GM12865 (cell line): ENCODE measurements at regions not wholly inside any gene's neighbourhood (a gene's known extent, or its start where the extent isn't known, plus 50 kb on each side); places are given as distances from the start of the nearest gene placed in this dataset.
"Not testable (repeated sequence)": the region's sequence is repeated elsewhere in the genome, so short reads cannot be mapped to it uniquely, and the experiment has no call there.

Experiments
- DNase-seq: peaks from one replicate; pipeline ENCODE4 v3.0.0; 2010; ENCODE audit warnings: low read depth
- H3K4me3 ChIP-seq: 2 replicates; pipeline ENCODE4 v1.5.1; 2011; ENCODE audit warnings: mild to moderate bottlenecking, low read depth, low read length, control low read depth
- TF ChIP-seq, protein P1 (sequence below): IDR thresholded peaks from 2 replicates; pipeline ENCODE4 v1.5.1; 2011; ENCODE audit warnings: low read length, control low read depth, low read depth, inconsistent platforms; ENCODE audit not compliant: insufficient read depth; ENCODE audit errors: missing control alignments

DNA sequence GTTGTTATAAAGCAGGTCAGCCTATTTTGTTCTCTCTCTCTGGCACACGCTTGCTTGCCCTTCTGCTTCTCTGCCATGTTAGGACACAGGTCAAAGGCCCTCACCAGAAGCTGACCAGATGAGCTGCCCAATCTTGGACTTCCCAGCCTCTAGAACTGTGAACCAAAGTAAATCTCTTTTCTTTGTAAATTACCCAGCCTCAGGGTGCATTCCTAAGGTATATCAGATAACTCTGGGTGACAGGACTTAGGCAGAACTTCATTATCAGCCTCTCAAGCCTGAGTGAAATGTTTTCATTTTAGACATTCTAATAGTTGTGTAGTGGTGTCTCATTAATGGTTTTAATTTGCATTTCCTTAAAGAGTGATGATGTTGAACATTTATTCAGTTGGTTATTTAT lies 124.3 kb downstream of the CDRT15L2 start:
- DNase-seq = no peak
- H3K4me3 ChIP-seq = no peak overlapping the region
- TF ChIP-seq, protein P1, sequence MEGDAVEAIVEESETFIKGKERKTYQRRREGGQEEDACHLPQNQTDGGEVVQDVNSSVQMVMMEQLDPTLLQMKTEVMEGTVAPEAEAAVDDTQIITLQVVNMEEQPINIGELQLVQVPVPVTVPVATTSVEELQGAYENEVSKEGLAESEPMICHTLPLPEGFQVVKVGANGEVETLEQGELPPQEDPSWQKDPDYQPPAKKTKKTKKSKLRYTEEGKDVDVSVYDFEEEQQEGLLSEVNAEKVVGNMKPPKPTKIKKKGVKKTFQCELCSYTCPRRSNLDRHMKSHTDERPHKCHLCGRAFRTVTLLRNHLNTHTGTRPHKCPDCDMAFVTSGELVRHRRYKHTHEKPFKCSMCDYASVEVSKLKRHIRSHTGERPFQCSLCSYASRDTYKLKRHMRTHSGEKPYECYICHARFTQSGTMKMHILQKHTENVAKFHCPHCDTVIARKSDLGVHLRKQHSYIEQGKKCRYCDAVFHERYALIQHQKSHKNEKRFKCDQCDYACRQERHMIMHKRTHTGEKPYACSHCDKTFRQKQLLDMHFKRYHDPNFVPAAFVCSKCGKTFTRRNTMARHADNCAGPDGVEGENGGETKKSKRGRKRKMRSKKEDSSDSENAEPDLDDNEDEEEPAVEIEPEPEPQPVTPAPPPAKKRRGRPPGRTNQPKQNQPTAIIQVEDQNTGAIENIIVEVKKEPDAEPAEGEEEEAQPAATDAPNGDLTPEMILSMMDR = no peak

DNA sequence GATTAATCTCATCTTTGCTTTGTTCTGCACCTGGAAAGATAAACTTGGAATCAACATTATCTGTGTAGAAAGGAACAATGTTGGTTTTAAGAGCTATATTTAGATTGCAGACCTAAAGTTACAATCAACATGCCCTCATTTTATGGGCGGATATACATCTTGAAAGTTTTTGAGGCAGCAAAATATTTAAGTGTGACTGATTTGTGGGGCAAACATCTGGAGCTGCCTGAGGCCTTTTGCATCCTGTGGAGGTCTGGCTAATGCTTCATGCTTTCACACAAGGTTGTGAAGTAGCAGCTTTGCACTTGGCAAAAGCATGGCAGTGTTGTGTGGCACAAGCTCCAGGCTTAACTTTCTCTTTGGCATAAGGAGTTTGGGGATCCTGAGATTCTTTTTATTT lies 125.7 kb downstream of the CDRT15L2 start:
- not testable (repeated sequence) for DNase-seq, H3K4me3 ChIP-seq

DNA sequence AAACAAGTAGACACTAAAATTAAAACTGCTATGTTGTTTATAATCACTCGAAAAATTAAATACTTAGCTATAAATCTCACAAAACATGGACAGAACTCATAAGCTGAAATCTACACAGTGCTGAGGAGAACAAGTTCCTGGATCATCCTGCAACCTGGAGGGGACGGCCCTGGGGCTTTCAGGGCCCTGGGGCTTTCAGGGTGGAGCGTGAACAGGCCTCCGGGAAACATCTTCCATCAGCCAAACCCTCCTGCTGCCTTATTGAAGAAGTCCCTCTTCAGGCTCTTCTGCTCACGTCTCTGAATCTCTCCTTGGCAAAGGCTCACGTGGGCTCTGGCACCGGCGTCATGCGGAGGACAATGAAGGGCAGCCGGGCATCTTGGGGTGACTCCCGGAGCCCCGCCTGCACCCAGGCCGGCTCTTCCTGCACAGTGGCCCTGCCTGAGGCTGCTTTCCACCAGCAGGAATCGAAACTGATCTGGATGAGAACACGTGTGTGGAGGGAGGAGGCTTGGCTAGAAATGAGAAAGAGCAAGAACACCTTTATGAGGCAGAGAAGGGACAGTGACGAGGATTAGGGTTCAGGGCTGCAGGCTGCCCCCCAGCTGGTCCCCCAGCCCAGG lies 127.3 kb downstream of the CDRT15L2 start:
- no peak overlapping the region for H3K4me3 ChIP-seq
- TF ChIP-seq, protein P1 = no peak
- DNase-seq = no peak

DNA sequence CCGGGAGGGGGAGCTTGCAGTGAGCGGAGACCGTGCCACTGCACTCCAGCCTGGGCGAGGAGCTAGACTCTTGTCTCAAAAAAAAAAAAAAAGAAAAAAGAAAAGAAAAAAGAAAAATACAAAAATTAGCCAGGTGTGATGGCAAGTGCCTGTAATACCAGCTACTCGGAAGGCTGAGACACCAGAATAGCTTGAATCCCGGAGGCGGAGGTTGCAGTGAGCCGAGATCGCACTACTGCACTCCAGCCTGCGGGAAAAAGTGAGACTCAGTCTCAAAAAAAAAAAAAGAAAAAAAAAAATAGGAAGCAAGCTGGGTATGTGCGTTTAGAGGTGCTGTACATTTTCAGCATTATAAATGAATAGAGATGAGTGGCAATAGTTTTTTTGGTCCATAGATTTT lies 129.3 kb downstream of the CDRT15L2 start:
- not testable (repeated sequence) for H3K4me3 ChIP-seq, DNase-seq

DNA sequence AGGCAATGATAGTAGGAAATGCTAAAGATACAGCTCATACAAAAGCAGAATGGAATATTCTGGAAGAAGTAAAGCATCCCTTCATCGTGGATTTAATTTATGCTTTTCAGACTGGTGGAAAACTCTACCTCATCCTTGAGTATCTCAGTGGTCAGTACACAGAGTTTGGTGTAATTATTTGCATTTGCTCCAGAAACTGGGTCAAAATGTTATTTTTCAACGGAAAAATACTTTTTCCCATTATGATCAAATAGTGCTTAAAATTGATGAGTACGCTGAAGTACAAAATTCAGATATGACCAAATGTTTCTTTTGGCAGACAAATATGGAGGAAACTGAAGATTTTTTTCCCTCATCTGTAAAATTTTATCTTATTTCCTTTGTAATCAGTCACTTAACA lies 137.0 kb downstream of the CDRT15L2 start:
- not testable (repeated sequence) for H3K4me3 ChIP-seq, DNase-seq

DNA sequence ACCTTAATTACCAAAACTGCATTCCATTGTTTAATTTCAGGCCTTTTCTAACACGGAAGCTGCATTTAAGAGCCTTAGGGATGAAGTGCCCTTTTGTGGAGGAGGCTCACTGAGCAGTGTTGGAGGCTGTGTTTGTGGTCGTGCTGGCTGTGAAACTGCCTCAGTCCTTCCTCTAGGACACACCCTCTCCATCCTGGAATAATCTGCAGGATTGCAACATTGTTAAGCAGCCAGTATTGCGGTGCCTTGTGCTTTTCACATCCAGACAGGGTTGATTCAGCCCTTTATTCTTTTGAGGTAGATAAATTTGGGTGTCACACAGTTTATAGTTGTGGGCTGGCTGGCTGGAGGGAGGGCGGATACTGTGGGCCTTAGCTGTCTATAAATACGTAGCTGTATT lies 141.6 kb downstream of the CDRT15L2 start:
- DNase-seq = no peak
- TF ChIP-seq, protein P1 = no peak
- no peak overlapping the region for H3K4me3 ChIP-seq

DNA sequence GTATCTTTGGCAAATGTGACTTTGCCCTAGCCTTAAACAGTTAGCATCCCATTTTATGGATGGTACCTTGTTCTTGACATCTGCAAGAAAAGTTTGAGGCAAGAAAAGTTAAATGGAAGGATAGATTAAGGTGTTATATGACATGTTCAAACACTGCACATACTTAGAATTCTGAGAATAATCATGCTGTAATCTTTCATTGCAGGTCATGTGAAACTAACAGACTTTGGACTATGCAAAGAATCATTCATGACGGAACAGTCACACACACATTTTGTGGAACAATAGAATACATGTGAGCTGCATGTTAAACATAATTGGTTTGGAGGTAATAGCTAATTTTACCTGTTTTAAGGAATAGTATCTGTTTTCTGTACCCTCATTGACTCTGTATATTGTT lies 144.9 kb downstream of the CDRT15L2 start:
- DNase-seq, H3K4me3 ChIP-seq: not testable (repeated sequence)

DNA sequence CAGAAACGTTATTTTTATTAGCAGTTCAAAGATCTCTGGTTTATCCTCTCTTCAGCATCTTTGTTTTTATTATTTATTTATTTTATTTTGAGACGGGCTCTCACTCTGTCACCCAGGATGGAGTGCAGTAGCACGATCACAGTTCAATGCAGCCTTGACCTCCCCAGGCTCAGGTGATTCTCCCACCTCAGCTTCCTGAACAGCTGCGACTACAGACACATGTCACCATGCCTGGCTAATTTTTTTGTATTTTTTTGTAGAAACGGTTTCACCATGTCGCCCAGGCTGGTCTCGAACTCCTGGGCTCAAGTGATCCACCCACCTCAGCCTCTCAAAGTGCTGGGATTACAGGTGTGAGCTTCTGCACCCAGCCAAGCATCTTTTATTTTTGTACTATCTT lies 147.7 kb downstream of the CDRT15L2 start:
- H3K4me3 ChIP-seq, DNase-seq: not testable (repeated sequence)

DNA sequence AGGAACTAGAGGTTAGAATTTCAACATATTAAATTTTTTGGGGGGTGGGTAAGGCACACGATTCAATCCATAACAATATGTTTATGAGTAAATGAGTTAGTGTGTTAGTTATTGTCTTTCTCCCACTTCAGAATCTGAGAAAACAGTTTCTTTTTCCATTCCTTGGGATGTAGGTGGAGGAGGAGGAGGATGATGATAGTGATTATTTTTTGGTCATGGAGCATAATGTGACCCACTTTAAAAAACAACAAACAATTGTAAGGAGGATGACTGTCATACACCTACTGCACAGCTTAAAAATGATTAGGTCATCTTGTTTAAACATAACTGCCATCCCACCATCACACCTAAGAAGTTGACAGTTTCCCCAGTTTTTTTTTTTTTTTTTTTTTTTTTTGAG lies 148.7 kb downstream of the CDRT15L2 start:
- TF ChIP-seq, protein P1 = no peak
- no peak overlapping the region for H3K4me3 ChIP-seq
- DNase-seq = no peak

DNA sequence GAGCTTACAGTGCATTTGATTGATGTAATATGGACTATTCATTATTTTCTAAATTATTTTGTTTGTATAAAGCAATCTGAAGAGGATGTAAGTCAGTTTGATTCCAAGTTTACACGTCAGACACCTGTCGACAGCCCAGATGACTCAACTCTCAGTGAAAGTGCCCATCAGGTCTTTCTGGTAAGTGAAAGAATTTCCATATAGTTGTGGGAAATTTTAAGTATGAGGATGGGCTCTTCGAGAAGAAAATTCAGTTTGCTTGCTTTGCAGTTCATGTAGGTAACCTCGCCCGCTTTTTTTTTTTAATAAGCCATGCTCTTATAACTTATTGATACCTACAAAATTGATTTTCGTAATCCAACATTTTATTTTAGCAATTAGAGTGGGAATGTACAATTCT lies 151.6 kb downstream of the CDRT15L2 start:
- H3K4me3 ChIP-seq, DNase-seq: not testable (repeated sequence)

DNA sequence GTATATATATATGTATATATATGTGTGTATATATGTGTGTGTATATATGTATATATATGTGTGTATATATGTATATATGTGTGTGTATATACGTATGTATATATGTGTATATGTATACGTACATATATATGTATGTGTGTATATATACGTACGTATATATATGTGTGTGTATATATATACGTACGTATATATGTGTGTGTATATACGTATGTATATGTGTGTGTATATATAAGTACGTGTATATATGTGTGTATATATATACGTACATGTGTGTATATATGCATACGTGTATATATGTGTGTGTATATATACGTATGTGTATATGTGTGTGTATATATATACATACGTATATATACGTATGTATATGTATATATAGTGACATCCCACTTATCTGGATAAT lies 154.4 kb downstream of the CDRT15L2 start:
- TF ChIP-seq, protein P1 = no peak
- DNase-seq = no peak
- H3K4me3 ChIP-seq = no peak overlapping the region
